ENCODE measurements at regions not wholly inside any gene's neighbourhood (a gene's known extent, or its start where the extent isn't known, plus 50 kb on each side); places are given as distances from the start of the nearest gene placed in this dataset.
"Not testable (repeated sequence)": the region's sequence is repeated elsewhere in the genome, so short reads cannot be mapped to it uniquely, and the experiment has no call there.

DNA sequence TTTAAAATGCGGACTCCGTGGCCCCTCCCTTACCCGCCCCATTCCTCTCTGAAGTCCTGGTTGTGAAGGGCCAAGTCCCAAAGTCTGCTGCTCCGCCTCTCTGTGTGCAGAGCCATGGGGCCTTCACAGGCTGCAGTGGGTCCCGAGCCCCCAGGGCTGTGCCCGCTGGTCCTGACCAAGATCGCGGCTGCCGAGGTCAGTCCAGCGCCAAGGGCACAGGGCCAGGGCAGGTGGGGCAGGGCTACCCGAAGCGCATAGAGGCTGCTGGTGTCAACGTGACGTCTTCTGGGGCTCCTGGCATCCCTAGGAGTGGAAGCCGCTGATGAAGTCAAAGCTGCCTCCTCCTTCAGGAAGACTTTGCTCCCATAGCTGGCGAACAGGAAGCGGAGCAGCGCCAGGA, 858.8 kb downstream of the TUBA3C start:
- not testable (repeated sequence) for ATAC-seq; H3K36me3 Mint-ChIP-seq; H3K4me3 Mint-ChIP-seq; H3K9me3 Mint-ChIP-seq; H3K27me3 Mint-ChIP-seq; DNase-seq (ENCODE audit: low spot score); H3K27ac Mint-ChIP-seq; H3K4me1 Mint-ChIP-seq (ENCODE audit: low read depth in 2 of 2)

DNA sequence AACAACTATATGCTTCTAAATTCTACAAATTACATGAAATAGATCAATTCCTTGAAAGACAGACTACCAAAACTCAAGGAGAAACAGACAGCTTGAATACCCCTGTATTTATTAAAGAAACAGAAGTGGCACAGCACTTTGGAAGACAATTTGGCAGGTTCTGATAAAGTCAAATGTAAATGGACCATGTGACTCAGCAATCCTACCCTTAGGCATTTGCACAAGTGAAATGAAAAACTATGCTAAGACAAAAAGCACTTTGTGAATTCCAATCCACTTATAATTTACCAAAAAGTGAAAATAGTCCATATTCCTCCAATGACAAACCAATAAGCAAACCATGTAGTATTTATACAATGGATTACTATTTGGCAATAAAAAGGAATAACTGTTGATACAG, 862.0 kb downstream of the TUBA3C start:
- not testable (repeated sequence) for ATAC-seq; DNase-seq (ENCODE audit: low spot score); H3K4me3 Mint-ChIP-seq; H3K4me1 Mint-ChIP-seq (ENCODE audit: low read depth in 2 of 2); H3K36me3 Mint-ChIP-seq; H3K9me3 Mint-ChIP-seq; H3K27ac Mint-ChIP-seq; H3K27me3 Mint-ChIP-seq

DNA sequence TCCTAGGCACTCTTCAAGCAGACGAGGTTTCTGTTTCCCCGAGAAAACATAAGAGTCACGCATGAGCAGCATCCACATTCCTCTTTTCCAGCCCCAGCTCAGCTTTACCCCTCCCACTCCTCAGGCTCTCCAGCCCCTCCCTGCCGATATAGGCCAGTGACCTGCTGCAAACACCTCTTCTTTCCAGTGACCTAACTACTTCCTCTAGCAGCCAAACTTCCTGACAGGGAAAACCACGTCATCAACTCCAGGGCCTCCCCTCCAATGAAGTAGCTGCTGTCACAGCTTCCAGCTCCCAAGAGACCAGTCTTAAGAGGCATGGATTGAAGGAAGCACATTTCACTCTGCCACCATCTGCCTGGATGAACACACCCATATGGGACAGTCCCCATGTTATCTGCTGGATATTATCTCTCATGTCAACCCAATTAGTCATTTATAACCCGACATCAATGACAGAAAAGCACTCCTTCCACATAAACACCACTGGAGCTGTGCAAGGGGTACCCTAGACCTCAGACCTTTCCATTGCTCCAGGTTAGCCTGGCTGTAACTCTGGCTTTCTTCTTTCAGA, 878.3 kb downstream of the TUBA3C start:
- Mint-ChIP-seq H3K9me3 (peaks cover 14% of the 10 kb centered on the region), H3K36me3 (peaks cover 16% of the 10 kb centered on the region)
- H3K4me3 Mint-ChIP-seq; H3K27me3 Mint-ChIP-seq; ATAC-seq; H3K27ac Mint-ChIP-seq; H3K4me1 Mint-ChIP-seq (ENCODE audit: low read depth in 2 of 2); DNase-seq (ENCODE audit: low spot score): not testable (repeated sequence)

DNA sequence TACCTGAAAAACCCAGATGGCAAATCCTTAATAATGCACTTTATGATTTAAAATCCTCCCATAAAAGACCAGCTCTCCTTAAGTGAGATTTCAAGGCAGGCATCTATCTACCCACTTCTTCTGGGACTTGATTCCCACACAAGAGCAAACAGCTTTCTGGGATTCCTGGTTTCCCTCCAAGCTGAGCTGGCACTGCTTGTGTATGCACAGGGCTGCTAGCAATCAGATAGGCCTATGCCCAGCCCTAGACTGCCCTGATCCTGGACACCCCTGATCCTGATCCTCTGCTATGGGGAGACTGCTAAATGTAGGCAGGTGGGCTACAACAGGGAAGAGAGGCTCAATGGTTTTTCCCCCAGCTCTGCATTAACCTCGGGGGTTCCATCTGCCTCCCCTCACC, 880.7 kb downstream of the TUBA3C start:
- H3K27ac Mint-ChIP-seq; H3K27me3 Mint-ChIP-seq; H3K4me1 Mint-ChIP-seq (ENCODE audit: low read depth in 2 of 2); H3K4me3 Mint-ChIP-seq; ATAC-seq; DNase-seq (ENCODE audit: low spot score): not testable (repeated sequence)
- H3K9me3 Mint-ChIP-seq: peaks cover 14% of the 10 kb centered on the region
- peaks cover 23% of the 10 kb centered on the region for H3K36me3 Mint-ChIP-seq

DNA sequence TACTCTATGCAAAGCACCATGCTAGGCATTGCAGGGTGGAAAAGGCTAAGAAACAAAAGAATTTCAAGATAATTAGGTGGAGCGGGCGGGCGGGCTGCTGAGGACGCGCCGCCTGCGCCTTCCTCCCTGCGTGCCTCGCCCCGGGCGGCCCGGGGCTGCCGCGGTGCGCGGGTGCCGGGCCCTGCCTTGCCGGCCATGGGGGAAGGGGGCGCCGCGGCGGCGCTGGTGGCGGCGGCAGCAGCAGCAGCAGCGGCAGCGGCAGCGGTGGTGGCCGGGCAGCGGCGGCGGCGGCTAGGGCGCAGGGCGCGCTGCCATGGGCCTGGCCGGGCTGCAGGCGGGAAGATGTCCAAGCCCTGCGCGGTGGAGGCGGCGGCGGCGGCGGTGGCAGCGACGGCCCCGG, 884.3 kb downstream of the TUBA3C start:
- DNase-seq (ENCODE audit: low spot score); H3K4me3 Mint-ChIP-seq; H3K9me3 Mint-ChIP-seq; ATAC-seq; H3K4me1 Mint-ChIP-seq (ENCODE audit: low read depth in 2 of 2); H3K27ac Mint-ChIP-seq; H3K27me3 Mint-ChIP-seq: not testable (repeated sequence)
- H3K36me3 Mint-ChIP-seq: peaks cover 13% of the 10 kb centered on the region

DNA sequence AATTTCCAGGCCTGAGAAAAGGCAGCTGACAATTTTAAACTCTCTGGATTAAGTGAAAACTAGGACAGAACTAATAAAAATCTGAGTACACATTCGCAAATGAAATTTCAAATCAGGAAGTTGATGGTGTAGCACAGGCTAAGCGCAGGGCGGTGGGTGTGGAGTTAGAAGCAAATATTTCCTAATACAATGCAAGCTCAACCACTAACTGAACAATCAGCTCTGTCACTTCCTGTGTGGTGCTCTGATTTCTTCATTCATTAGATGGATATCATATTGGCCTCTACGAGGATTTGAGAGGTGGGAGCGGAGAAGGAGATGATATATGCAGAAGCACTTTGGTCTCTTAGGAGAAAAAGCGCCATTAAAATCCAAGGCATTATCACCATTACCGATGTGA, 885.0 kb downstream of the TUBA3C start:
- ATAC-seq: peak in 1 of 2 donors; percentile 48

DNA sequence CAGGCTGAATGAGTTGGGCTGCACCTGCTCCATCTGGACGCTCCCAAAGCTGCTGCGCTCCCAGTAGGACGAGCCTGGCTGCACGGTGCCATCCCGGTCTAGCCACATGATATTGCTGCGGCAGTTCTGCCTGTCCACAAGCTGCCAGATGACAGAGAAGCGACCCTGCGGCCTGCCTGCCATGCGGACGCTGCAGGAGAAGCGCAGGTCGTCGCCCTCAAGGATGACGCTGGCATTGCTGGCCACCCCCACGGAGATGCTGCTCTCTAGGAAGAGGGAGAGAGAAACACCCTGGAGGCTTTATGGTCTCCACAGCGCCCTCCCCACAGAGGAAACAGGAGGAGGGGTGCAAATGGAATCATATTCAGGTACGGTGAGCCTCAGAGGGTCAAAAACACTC, 887.3 kb downstream of the TUBA3C start:
- H3K27ac Mint-ChIP-seq; H3K4me3 Mint-ChIP-seq; H3K4me1 Mint-ChIP-seq (ENCODE audit: low read depth in 2 of 2); DNase-seq (ENCODE audit: low spot score); H3K9me3 Mint-ChIP-seq; ATAC-seq; H3K27me3 Mint-ChIP-seq; H3K36me3 Mint-ChIP-seq: not testable (repeated sequence)

More for the DNA sequence above, 885.0 kb downstream of the TUBA3C start:
- not testable (repeated sequence) for H3K36me3 Mint-ChIP-seq; H3K27me3 Mint-ChIP-seq; H3K4me3 Mint-ChIP-seq; DNase-seq (ENCODE audit: low spot score); H3K9me3 Mint-ChIP-seq; H3K27ac Mint-ChIP-seq; H3K4me1 Mint-ChIP-seq (ENCODE audit: low read depth in 2 of 2)

- not testable (repeated sequence) for ATAC-seq; H3K27me3 Mint-ChIP-seq; H3K4me1 Mint-ChIP-seq (ENCODE audit: low read depth in 2 of 2); H3K4me3 Mint-ChIP-seq; H3K9me3 Mint-ChIP-seq; H3K27ac Mint-ChIP-seq; H3K36me3 Mint-ChIP-seq; DNase-seq (ENCODE audit: low spot score)
Measured at GRCh38 chr13:18286848-18287247, 894.8 kb downstream of the TUBA3C start.

GRCh38 chr13:18285663-18286062, 896.0 kb downstream of the TUBA3C start:
- H3K9me3 Mint-ChIP-seq; H3K4me3 Mint-ChIP-seq; H3K36me3 Mint-ChIP-seq; H3K27me3 Mint-ChIP-seq; DNase-seq (ENCODE audit: low spot score); H3K4me1 Mint-ChIP-seq (ENCODE audit: low read depth in 2 of 2); H3K27ac Mint-ChIP-seq; ATAC-seq: not testable (repeated sequence)

DNA sequence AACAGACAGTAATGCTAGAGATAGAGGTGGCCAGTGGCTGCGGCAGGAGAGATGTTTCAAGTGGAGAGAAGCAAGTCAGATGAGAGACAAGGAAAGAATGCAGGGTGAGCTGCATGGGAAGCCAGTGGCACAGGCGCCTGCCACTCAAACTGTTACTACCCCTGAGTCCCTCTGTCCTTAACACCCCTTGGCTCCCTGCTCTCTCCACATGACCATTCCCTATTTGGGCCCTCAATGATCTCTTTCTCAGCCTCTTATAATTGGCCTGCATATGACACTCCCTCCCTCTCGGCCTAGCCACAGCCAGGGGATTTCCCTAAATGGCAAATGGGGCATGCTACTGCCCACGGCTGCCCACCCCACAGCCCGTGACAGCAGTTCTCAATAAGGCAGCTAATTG, 897.6 kb downstream of the TUBA3C start:
- not testable (repeated sequence) for H3K4me1 Mint-ChIP-seq (ENCODE audit: low read depth in 2 of 2); H3K9me3 Mint-ChIP-seq; H3K36me3 Mint-ChIP-seq; ATAC-seq; H3K27ac Mint-ChIP-seq; H3K4me3 Mint-ChIP-seq; H3K27me3 Mint-ChIP-seq; DNase-seq (ENCODE audit: low spot score)

- not testable (repeated sequence) for H3K4me3 Mint-ChIP-seq; H3K9me3 Mint-ChIP-seq; H3K27ac Mint-ChIP-seq; H3K36me3 Mint-ChIP-seq; ATAC-seq; DNase-seq (ENCODE audit: low spot score); H3K4me1 Mint-ChIP-seq (ENCODE audit: low read depth in 2 of 2); H3K27me3 Mint-ChIP-seq
Measured at GRCh38 chr13:18281829-18282597, 899.6 kb downstream of the TUBA3C start.

DNA sequence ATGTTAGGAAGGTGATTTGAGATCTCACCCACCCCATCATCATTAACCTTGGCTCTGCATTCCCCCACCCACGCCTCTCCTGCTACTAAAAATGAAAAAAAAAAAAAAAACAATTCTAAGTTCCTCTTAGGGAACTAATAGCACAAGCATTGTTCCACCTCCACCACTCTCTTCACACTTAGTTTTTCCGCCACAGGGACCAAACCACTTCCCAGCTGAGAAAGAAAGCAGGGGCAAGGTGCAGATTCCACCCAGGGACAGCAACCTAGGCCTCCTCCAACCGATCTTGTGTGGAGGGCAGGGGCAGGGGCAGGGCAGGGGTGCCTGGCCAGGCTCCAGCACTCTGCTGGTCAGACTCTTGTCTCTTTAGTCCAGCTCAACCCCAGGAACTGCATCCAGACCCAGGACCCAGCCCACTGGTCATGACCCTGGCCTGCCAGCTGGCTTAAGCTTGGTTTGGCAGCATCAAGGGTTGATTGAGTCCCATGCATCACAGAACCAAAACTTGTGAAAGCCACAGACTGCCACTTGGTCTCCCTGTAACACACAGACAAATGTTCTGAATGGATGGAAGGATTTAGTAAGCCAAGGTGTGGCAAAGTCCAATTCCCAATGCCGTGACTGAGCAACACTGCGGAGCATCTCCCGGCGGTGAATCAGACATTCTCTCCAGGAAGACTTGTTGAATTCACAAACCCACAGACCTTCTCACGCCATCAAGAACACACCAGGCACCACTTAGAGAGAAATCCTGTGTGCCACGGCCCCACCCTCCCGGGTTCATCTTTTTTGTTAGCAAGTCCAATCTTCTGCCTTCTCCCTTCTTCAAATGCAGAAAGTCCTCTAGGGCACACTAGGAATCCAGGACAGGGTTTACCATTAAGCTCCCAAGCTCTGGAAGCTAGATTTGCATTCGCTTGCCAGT, 900.5 kb downstream of the TUBA3C start:
- not testable (repeated sequence) for H3K27me3 Mint-ChIP-seq; ATAC-seq; H3K36me3 Mint-ChIP-seq; H3K4me1 Mint-ChIP-seq (ENCODE audit: low read depth in 2 of 2); DNase-seq (ENCODE audit: low spot score); H3K4me3 Mint-ChIP-seq; H3K9me3 Mint-ChIP-seq; H3K27ac Mint-ChIP-seq

- H3K4me1 Mint-ChIP-seq (ENCODE audit: low read depth in 2 of 2); DNase-seq (ENCODE audit: low spot score); H3K27ac Mint-ChIP-seq; H3K36me3 Mint-ChIP-seq; H3K9me3 Mint-ChIP-seq; H3K4me3 Mint-ChIP-seq; H3K27me3 Mint-ChIP-seq: not testable (repeated sequence)
- peak in 1 of 2 donors; percentile 14 for ATAC-seq
Measured at GRCh38 chr13:18279971-18280370, 901.7 kb downstream of the TUBA3C start.

GRCh38 chr13:18277372-18277771, 904.3 kb downstream of the TUBA3C start:
- not testable (repeated sequence) for DNase-seq (ENCODE audit: low spot score); ATAC-seq; H3K4me3 Mint-ChIP-seq; H3K4me1 Mint-ChIP-seq (ENCODE audit: low read depth in 2 of 2); H3K36me3 Mint-ChIP-seq; H3K27me3 Mint-ChIP-seq; H3K27ac Mint-ChIP-seq; H3K9me3 Mint-ChIP-seq
